PC-9 (cell line): ENCODE measurements at regions not wholly inside any gene's neighbourhood (a gene's known extent, or its start where the extent isn't known, plus 50 kb on each side); places are given as distances from the start of the nearest gene placed in this dataset.

ENCODE experiments used
- BruUV-seq: library from RNA; stranded (reverse); fragments of 400-500 nt; replicated peaks from 2 replicates; lab custom pipeline; 2021; lab: Mats Ljungman, UMichigan
- CTCF ChIA-PET: fragments of 300-600 bp; sonication (Branson Sonifier 250); formaldehyde crosslinking; loops from one replicate; lab custom pipeline; 2022; ENCODE audit warnings: antibody characterized with exemption; lab: Charles Lee
- POLR2A ChIA-PET: fragments of 300-600 bp; sonication (Branson Sonifier 250); formaldehyde crosslinking; loops from one replicate; lab custom pipeline; 2022; ENCODE audit warnings: antibody characterized with exemption; ENCODE audit not compliant: unreplicated experiment; lab: Charles Lee
- DNase-seq, 2 experiments: peaks; one replicate each; pipeline versions ENCODE4 v3.0.0 to v3.0.0-alpha.2; 2015 to 2022; ENCODE audit warnings: mixed read lengths in 1 of 2
- H2AFZ ChIP-seq: fragments of 200-600 bp; sonication (generic); 2 replicates; pipeline ENCODE4 v1.8.1; 2017; ENCODE audit warnings: antibody characterized with exemption
- H3F3A ChIP-seq: fragments of 200-600 bp; sonication (generic); 2 replicates; pipeline ENCODE4 v1.8.1; 2017; ENCODE audit warnings: antibody characterized with exemption, mild to moderate bottlenecking, low read depth; ENCODE audit not compliant: insufficient read depth
- H3K27ac ChIP-seq: fragments of 200-600 bp; sonication (generic); 2 replicates; pipeline ENCODE4 v1.6.1; 2016; ENCODE audit warnings: mixed run types
- H3K27me3 ChIP-seq: fragments of 200-600 bp; sonication (generic); 2 replicates; pipeline ENCODE4 v1.6.1; 2016; ENCODE audit warnings: low read depth, mixed run types; ENCODE audit not compliant: insufficient read depth
- H3K36me3 ChIP-seq: fragments of 200-600 bp; sonication (generic); 2 replicates; pipeline ENCODE4 v1.6.1; 2016; ENCODE audit warnings: low read depth, mixed run types
- H3K4me1 ChIP-seq: fragments of 200-600 bp; sonication (generic); replicated peaks from 2 replicates; pipeline ENCODE4 v1.6.1; 2016; ENCODE audit warnings: mixed run types; ENCODE audit not compliant: insufficient read depth
- H3K4me2 ChIP-seq: fragments of 200-600 bp; sonication (generic); 2 replicates; pipeline ENCODE4 v1.6.1; 2017; ENCODE audit warnings: mixed run types
- H3K4me3 ChIP-seq: fragments of 200-600 bp; sonication (generic); 2 replicates; pipeline ENCODE4 v1.6.1; 2016; ENCODE audit warnings: mixed run types
- H3K79me2 ChIP-seq: fragments of 200-600 bp; sonication (generic); 2 replicates; pipeline ENCODE4 v1.6.1; 2017; ENCODE audit warnings: low read depth, mixed run types
- H3K9me2 ChIP-seq: fragments of 200-600 bp; sonication (generic); 2 replicates; pipeline ENCODE4 v1.8.1; 2017; ENCODE audit warnings: mild to moderate bottlenecking; ENCODE audit not compliant: insufficient read depth
- H3K9me3 ChIP-seq: fragments of 200-600 bp; sonication (generic); 2 replicates; pipeline ENCODE4 v1.8.1; 2016; ENCODE audit warnings: low read depth; ENCODE audit not compliant: insufficient read depth
- H4K20me1 ChIP-seq: fragments of 200-600 bp; sonication (generic); 2 replicates; pipeline ENCODE4 v1.8.1; 2017; ENCODE audit not compliant: insufficient read depth
- EZH2 ChIP-seq: fragments of 200-600 bp; sonication (generic); IDR thresholded peaks from 2 replicates; pipeline ENCODE4 v1.8.0; 2017; ENCODE audit warnings: antibody characterized with exemption, low read depth
- intact Hi-C: fragments of 100-400 bp; cut with micrococcal nuclease; formaldehyde crosslinking; loops from one replicate; pipeline ENCODE4 v1.10.0; 2022; ENCODE audit not compliant: unreplicated experiment
- TF ChIP-seq, protein P1 (sequence below): fragments of 200-600 bp; sonication (generic); conservative IDR thresholded peaks from 2 replicates; pipeline ENCODE4 v1.6.1; 2017; ENCODE audit warnings: mixed run types, antibody characterized with exemption, mild to moderate bottlenecking, moderate library complexity

DNA sequence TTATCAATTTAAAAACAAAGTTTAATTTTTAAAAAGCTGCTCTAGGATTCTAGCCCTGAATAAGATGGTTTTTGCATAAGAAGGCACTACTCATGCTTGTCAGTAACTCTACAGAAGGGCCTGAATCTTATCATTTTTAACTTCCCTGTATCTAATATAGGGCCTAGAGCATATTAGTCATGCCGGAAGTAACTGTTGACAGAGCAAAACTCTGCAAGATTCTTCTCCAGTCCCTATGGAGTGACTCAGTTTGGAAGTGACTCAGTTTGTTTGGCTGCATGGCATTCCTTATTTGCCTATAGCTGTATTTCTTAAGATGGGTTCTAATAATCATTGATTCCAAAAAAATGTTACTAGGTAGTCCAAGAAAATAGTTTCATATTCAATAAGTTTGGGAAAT, 431.8 kb upstream of the HTR2C start:
- Histone ChIP-seq H3K27ac (no peak overlapping the region), H4K20me1 (no peaks in the 10 kb centered on the region), H3K79me2 (no peaks in the 10 kb centered on the region), H3K9me2 (no peaks in the 10 kb centered on the region), H3K4me3 (no peak overlapping the region), H3K9me3 (peaks cover 18% of the 10 kb centered on the region), H3K4me2 (no peak overlapping the region), H3K27me3 (no peaks in the 10 kb centered on the region), H2AFZ (no peak overlapping the region), H3K36me3 (no peaks in the 10 kb centered on the region), H3F3A (no peaks in the 10 kb centered on the region; the same call in none of the 2 replicates), H3K4me1 (peaks cover 11% of the 10 kb centered on the region; the same call in 1 of the 2 replicates)
- intact Hi-C loops = no loop called here
- no TSS peak for BruUV-seq
- ChIA-PET CTCF (no interaction called here), POLR2A (no interaction called here)
- DNase-seq = peak in 1 of 2 experiments; percentile 84
- TF ChIP-seq, protein P1, sequence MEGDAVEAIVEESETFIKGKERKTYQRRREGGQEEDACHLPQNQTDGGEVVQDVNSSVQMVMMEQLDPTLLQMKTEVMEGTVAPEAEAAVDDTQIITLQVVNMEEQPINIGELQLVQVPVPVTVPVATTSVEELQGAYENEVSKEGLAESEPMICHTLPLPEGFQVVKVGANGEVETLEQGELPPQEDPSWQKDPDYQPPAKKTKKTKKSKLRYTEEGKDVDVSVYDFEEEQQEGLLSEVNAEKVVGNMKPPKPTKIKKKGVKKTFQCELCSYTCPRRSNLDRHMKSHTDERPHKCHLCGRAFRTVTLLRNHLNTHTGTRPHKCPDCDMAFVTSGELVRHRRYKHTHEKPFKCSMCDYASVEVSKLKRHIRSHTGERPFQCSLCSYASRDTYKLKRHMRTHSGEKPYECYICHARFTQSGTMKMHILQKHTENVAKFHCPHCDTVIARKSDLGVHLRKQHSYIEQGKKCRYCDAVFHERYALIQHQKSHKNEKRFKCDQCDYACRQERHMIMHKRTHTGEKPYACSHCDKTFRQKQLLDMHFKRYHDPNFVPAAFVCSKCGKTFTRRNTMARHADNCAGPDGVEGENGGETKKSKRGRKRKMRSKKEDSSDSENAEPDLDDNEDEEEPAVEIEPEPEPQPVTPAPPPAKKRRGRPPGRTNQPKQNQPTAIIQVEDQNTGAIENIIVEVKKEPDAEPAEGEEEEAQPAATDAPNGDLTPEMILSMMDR = no peak
- TF ChIP-seq EZH2 = no peak

DNA sequence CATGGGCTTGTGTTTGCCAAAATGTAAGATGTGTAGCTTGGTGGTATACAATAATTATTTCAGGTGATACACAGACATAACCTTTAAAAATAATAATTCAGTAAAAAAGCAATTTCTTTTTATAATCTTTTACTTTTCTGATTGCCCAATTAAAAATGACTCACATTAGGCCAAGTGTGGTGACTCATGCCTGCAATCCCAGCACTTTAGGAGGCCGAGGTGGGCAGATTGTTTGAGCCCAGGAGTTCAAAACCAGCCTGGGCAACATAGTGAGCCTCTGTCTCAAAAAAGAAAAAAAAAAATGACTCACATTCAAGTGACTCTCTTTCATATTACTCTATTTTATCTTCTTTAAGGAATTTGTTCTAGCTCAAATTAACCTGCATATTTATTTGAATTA, 449.4 kb upstream of the HTR2C start:
- Histone ChIP-seq H3K4me3 (no peak overlapping the region), H3K9me2 (0 out of 2 replicates have a peak, but pooled peaks cover 4% of the 10 kb centered on the region), H3F3A (no peaks in the 10 kb centered on the region), H3K4me1 (no peaks in the 10 kb centered on the region), H4K20me1 (no peaks in the 10 kb centered on the region), H3K27ac (no peak overlapping the region), H3K27me3 (no peaks in the 10 kb centered on the region), H3K36me3 (no peaks in the 10 kb centered on the region), H3K79me2 (no peaks in the 10 kb centered on the region), H3K9me3 (no peaks in the 10 kb centered on the region), H3K4me2 (no peak overlapping the region), H2AFZ (no peak overlapping the region)
- ChIA-PET CTCF (no interaction called here), POLR2A (no interaction called here)
- intact Hi-C loops = no loop called here
- no peak for DNase-seq
- BruUV-seq = no TSS peak
- TF ChIP-seq EZH2 = no peak
- TF ChIP-seq, protein P1 = no peak

DNA sequence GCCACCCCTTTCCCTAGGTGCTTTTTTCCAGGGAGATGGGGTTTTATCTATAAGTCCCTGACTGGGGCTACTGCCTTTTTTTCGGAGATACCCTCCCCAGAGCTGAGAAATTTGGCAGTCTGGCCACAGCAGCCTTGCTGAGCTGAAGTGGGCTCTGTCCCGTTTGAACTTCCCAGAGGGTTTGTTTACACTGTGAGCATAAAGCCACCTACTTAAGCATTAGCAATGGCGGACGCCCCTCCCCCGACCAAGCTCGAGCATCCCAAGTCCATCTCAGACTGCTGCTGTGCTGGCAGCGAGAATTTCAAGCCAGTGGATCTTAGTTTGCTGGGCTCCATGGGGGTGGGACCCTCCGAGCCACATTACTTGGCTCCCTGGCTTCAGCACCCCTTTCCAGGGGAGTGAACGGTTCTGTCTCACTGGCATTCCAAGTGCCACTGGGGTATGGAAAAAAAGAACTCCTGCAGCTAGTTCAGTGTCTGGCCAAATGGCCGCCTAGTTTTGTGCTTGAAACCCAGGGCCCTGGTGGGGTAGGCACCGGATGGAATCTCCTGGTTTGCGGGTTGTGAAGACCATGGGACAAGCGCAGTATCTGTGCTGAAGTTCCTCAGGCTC, 456.4 kb upstream of the HTR2C start:
- ChIA-PET POLR2A (no interaction called here), CTCF (no interaction called here)
- Histone ChIP-seq H4K20me1 (no peaks in the 10 kb centered on the region), H3K27ac (no peak overlapping the region), H3K4me2 (no peak overlapping the region), H3K9me3 (no peaks in the 10 kb centered on the region), H2AFZ (no peak overlapping the region), H3K27me3 (no peaks in the 10 kb centered on the region), H3K4me1 (no peaks in the 10 kb centered on the region), H3K4me3 (no peak overlapping the region), H3K36me3 (no peaks in the 10 kb centered on the region), H3K79me2 (no peaks in the 10 kb centered on the region), H3K9me2 (no peaks in the 10 kb centered on the region), H3F3A (no peaks in the 10 kb centered on the region)
- intact Hi-C loops = no loop called here
- no TSS peak for BruUV-seq
- DNase-seq = no peak
- no peak for TF ChIP-seq EZH2
- TF ChIP-seq, protein P1 = no peak
